ENCODE measurements at regions not wholly inside any gene's neighbourhood (a gene's known extent, or its start where the extent isn't known, plus 50 kb on each side); places are given as distances from the start of the nearest gene placed in this dataset.

DNA sequence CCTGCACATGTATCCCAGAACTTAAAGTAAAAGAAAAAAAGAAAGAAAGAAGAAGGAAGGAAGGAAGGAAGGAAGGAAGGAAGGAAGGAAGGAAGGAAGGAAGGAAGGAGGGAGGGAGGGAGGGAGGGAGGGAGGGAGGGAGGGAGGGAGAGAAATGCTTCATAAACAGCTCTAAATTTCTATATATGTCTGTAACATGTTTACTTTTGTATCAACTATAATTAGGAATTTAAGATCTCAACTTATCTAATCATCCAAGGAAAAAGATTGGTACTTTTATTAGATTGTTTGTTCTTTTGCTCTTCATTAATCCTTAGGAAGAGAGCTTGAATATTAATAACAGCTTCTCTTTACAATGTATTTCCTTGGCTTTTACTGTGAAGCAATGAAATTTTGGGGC lies 195.4 kb upstream of the PRMT6 start:
- DNase-seq, result no peak

DNA sequence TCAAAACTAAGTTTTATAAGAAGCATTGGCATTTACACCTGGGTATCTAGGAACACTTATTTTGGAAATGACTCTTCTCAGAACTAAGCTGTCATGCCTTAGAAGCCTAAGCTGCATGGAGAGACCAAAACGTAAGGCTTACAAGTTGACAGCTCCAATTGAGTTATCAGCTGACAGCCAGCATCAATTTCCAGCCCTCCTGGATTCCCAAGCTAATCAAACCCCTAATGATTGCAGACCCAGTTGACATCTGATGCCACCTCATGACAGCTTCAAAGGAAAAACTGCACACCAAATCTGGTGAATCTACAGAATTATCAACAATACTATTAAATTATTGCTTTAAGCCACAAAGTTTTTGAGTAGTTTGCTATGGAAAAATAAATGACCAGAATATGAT lies 187.6 kb upstream of the PRMT6 start:
- DNase-seq, result no peak

DNA sequence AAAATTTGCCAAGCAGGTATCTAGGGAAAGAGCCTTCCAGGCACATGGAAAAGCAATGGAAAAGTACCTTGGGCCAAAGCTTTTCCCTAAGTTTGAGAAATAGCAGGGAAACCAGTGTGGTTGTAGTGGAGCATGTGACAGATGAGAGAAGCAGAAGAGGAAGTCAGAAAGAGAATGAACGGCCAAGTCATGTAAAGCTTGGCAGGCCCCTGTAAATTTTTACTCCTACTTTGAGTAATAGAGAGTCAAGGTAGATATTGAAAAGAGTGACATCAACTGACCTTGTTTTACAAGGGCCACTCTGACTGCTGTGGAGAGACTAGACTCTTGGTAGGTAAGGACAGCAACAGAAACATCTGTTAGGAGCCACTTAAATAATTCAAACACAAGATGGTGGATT lies 180.9 kb upstream of the PRMT6 start:
- no peak for DNase-seq

DNA sequence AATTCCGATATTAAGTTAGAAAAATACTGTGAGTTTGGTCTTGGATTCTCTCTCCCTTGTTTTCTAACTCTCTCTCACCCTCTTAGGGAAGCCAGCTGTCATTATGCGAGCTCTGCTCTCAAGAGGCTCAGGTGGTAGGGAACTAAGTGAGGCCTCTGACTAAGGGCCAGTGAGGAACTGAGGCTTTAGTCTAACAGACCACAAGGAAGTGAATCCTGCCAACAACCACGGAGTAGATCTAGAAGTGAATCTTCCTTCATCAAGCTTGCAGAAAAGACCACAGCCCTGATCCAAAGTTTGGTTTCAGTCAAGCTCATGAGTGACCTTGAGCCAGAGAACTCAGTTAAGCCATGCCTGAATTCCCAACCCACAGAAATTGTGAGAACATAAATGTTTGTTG lies 180.1 kb upstream of the PRMT6 start:
- DNase-seq, result no peak

DNA sequence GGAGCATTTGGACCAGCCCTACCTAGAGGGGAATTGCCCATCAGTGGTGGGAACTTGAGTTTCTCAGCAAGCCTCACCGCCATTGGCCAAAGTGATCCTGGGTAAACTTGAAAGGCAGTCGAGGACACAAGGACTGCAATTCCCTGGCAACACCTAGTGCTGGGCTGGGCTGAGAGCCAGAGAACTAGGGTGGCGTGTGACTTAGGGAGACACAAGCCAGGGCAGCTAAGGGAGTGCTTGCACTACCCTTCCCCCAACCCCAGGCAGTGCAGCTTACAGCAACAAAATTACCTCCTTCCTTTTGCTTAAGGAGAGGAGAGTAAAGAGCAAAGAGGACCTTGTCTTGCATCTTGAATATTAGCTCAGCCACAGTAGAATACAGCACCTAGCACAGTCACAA lies 176.9 kb upstream of the PRMT6 start:
- no peak for DNase-seq

DNA sequence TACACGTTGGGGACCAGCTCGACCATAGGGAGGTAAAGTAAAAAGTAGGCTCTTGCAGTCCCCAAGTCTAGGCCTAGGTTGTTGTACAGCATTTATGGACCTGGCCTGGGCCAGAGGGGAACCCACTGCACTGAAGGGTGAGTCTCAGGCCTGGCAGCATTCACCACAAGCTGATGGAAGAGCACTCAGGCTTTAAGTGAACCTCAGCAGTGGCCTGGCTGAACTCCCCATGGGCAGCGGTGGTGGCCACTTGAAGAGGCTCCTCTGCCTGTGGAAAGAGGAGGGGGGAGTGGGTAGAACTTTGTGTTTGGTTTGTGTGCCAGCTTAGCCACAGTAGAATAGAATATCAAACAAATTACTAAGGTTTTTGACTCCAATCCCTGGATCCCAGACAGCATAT lies 176.2 kb upstream of the PRMT6 start:
- DNase-seq, result no peak

DNA sequence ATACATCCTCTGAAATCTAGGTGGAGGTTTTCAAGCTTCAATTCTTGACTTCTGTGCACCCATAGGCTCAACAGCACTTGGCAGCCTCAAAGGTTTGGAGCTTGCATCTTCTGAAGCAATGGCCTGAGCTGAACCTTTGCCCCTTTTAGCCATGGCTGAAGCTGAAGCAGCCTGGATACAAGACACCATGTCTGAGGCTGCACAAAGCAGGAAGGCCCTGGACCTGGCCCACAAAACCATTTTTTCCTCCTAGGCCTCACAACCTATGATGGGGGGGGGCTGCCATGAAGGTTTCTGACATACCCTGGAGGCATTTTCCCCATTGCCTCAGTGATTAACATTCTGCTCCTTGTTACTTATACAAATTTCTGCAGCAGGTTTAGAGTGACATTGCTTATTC lies 173.3 kb upstream of the PRMT6 start:
- no peak for DNase-seq

DNA sequence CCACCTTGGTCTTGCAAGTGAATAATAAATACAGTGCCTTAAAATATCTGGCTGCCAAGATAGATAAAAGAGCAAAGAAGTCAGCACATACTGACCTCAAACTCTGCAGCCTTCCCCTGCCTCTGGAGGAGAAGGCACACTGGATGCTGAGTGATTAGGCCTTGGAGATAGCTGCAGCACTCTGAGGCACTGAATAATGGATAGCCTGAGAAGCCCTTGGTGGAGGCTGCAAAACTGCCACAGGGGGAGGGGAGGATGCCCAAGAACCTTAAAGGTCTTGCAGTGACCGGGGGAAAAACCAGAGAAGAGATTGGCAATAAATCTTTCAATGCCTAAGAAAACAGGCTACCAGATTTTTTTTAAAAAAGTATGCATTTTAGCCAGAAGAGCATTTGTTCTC lies 167.4 kb upstream of the PRMT6 start:
- no peak for DNase-seq

DNA sequence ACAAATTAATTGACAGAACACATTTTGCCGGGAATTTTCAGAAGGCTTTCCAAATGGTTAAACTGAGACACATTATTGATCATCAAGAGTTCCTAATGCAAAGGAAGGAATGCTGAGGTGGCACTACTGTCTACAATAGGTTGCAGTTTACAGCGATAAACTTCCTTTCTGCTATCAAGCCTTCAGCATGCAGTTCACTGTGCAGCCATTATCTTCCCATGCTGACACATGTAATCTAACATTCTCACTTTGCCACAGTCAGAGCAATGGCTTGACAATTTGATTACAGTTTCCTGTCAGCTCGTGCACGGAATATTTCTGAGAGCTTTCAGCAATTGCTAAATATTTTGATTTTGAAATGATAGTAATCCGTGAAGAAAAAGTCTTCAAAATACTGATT lies 166.9 kb upstream of the PRMT6 start:
- DNase-seq, result no peak

DNA sequence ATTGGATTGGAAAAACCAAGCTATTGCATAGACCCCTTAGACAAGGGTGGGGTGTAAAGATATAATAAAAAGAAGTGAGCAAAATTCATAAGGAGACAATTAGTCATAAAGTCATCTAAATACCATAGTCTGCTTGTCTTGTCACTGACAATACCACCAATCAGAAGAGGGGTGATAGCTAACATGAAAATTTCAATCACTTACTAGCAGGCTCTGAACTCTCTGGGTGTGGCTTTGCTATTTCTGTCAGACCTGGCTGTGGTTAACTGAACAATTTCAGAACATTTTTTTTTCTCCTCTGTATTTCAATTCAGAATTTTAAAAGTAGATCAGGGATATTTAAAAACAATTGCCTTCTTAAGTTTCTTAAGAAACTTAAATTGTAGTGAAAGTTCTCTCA lies 158.5 kb upstream of the PRMT6 start:
- no peak for DNase-seq

DNA sequence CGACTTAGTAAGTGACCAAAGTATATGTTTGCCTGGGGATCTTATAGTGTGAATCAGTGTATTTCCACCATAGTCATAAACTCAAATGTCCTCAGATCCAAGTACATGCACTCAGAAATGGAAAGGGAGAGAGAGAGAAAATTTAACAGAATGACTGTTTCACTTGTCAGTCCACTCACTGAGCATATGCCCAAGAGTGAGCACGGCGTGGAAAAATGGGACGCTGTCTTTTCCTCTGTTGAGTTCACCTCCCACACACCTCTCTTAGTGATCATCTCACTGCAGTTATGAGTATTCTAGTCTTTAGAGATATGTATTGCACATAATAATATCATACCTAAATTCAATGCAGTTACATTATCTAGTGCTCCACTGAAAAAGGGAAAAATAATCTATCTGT lies 156.8 kb upstream of the PRMT6 start:
- no peak for DNase-seq

DNA sequence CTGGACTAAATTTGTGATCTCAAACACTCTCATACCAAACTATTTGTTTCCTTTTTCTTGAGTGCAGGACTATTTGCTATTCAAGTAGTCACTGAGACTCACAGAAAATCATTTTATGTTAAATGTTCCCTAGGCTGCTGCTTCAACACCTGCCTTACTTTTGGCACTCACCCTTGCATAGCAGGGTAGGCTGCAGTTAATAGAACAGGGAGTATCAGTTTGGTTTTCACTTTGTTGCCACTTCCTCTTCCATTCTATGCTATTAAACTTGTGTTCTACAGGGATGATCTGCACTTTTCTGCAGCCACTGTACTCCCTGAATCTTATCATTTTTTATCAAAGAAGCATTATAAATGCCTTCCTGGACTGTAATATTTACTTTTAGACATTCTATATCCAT lies 148.7 kb upstream of the PRMT6 start:
- no peak for DNase-seq

DNA sequence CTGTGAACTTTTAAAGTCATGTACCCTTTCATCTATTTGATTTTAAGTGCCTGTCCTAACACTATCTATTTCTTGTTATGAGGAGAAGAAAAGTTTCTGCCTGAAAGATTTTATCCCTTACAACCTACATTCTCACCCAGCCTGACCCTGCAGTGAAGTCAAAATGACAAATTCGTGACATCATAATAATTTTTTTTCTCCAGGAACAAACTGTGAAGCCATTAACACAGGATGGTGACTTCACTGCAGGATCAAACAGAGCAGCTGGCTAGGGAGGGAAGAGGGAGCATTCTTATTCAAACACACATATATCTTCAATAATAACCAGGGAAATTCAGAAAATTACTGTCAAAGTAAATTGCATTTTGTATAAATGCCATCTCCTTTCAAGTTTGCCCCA lies 147.8 kb upstream of the PRMT6 start:
- DNase-seq, result no peak

DNA sequence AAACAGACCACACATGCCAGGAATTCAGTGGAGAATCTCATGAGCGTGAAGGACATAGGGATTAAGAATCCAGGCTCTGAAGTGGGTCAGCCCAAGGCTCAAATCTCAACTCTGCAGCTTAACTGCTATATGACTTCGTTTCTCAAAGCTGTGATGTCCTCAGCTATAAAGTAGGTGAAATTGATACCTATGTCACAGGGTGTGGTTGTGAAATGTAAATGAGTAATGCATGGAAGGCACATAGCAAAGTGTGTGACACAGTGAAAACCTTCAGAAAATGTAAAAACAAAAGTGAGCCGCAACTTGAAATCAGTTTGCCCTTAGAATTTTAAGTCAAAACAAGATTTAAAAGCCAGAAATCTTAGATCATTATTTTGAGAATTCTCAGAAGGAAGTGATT lies 145.7 kb upstream of the PRMT6 start:
- no peak for DNase-seq

DNA sequence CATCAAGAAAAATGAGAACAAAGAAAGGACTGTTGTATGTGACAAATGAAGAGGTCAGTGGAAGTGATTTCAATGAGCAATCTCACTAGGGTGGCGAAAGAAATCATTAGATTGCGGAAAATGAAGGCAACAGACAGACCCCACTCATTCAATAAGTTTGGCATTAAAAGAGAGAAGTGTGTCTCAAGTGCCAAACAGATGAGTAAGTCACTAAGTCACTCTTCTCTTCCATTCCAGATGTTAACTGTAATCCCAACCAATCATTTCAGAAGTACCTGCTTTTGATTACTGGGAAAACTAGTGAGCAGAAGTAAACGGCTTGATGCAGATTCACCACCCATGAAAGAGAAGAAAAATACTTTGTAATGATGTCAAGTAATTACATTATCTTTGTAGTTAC lies 144.3 kb upstream of the PRMT6 start:
- DNase-seq, result no peak

DNA sequence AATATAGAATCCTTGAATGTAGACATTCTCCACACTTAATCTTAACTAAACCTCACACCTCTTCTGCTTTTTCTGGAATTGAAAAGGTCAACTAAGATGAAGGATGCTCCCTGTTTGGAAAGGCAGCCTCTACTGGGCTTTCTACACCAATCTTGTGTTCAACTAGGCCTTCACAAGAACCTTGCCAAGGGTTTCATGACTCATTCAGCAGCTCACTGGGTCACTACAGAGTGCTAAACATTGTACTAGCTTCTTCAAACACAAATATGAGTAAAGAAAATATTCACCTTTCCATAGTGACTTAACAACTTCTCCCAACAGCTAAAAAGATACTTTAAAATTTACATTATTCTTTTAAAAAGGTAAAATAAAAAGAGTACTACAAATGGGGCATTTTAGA lies 135.3 kb upstream of the PRMT6 start:
- DNase-seq, result no peak

DNA sequence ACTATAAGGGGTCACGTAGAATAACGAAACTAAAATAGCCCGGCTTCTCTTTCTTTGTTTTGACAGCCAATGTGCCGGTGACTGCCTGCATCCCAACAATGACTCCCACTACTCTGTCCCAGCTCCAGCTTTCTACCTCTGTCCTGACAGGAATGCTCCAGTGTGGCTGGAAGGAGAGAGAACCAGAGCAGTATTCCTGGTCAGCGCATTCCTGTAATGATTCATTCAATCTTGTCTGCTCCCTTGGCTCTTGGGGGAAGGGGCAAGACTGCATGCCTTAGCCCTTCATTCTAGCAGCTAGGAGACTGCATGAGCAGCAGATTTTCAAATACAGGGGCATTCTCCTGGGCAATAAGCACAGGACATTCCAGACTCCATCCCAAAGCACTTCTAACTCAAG lies 132.1 kb upstream of the PRMT6 start:
- no peak for DNase-seq

DNA sequence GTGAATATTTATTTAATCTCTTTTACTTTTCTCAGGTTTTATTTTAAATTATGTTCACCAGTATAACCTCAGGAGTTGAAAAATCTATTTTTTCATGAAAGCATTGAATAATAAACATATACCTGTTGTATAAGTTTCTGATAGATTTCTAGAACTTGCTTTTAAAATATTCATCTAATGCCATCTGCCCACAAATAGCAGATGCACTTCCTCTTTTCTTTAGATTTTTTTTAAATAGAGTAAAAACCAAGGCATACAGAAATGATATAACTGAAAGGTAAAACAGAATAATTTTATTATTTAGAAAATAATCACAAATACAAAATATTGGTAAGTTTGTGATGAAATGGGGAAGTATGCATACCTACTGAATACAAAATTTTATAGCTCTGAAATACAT lies 130.7 kb upstream of the PRMT6 start:
- DNase-seq, result no peak

DNA sequence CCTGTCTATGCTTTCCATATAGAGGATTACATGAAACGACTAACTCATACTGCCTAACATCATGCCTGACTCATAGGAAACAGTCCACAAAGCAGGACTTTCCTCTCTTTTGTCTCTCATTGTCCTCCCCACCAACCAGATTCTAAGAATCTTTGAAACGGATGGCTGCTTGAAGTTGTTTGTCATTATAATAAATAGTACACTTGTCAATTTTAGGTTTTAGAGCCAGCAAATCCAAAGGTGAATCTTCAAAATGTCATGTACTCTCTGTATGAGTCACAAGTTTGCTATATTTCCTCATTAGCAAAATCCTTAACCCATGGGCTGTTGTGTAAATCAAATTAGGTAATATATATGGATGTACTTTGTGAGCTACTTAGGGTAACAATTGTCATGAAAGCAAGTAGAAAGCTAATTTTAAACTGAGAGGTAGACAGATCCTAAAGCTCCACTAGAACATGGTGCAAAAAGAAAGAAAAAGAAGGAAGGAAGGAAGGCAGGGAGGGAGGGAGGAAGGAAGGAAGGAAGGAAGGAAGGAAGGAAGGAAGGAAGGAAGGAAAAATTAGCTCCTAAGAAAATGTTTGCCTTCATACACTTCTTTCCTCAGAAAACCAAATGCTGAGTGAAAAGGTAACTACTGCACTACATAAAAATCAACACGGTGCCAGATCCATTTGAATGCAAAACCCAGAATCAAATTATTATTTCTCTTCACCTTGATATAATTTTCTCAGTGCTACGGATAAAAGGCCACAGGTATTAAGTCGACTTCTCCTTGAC lies 129.5 kb upstream of the PRMT6 start:
- no peak for DNase-seq

DNA sequence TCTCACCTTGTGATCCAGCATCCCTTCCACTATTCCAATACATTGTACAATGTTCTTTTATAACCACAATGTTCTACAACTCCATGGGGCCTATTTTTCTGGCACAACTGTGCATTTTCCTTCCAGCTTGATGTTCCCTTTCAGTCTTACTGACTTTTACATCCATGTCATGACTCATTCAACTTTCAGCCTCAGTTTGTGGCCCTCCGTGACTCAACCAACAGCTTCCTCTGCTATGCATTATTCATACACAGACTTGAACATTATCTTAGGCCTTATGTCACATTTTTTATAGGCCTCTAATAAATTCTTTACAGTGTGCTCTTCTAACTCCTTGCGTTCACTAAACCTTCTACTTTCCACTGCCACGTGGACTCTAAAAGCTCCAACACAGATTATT lies 119.4 kb upstream of the PRMT6 start:
- DNase-seq, result no peak

DNA sequence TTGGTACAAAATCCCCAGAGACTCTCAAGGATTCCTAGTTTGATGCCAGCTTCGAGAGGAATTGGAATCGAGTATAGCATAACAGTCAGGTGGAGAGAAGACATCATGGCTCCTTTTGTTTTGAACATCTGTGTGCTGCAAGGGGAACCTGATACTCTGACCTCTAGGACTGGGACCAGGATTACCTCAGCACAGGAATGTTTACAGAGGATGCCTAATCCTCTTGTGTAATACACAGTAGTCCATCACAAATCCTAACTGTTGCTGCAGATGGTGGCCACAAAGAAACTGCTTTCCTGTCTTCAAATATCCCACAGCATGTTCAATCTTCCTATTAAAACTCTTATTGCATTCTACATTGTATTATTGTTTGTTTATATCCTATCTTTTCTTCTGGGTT lies 111.8 kb upstream of the PRMT6 start:
- DNase-seq, result no peak

DNA sequence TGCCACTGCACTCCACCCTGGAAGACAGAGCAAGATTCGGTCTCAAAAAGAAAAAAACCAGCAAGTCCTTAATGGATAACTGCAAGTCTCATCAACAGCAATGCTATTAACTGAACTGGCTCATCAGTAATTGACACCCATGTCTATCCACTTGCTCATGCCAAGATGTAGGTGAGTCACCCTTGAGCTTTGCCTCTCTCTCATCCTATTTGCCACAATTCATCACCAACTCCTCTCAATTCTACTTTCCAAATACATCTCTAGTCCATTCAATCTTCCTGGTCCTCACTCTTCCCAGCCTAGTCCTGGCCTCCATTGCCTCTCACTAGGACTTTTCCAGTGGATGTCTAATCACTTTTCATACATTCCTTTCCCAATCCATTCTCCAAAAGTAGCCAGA lies 103.7 kb upstream of the PRMT6 start:
- DNase-seq, result no peak

DNA sequence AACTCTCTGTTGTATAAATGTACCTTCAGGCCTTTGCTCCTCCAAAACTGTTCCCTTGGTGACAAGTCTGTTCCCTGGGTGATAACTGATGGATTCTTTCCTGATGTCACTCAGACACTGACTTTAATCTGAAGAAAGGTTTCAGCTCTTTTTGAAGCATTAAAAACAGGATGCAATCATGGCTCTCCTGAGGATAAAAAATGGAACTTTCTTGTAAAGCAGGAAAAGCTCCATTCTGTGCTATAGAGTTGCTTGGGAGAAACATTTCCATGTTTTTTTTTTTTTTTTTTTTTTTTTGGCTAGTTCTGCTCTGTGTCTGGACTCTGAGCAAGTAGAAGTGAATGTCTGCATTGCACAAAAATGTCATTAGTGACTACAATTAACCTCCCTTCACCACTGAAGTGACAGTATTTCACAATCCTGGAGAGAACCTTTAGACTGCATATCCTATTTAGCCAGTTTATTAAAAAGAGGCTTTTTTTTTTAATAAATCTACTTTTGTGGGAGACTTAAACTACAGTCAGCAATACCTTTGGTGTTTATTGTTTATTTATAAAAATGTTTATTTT lies 101.7 kb upstream of the PRMT6 start:
- no peak for DNase-seq

DNA sequence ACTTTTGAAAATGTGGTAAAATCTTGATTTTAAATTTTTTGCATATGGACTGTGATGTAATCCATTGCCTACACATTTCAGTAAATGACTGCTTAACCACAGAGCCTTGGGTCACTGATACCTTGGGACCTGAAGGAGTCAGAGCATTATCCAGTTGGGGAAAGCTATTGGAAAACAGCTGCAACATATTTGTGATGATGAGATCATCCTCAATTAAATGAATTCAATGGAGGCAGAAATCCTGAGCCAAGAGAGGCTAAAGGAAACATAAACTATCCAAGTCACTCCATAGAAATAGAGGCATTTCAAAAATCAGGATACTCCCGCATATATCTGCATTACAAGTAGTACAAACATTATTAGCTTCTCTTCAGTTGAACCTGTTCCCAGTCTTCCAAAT lies 99.8 kb upstream of the PRMT6 start:
- DNase-seq, result no peak

DNA sequence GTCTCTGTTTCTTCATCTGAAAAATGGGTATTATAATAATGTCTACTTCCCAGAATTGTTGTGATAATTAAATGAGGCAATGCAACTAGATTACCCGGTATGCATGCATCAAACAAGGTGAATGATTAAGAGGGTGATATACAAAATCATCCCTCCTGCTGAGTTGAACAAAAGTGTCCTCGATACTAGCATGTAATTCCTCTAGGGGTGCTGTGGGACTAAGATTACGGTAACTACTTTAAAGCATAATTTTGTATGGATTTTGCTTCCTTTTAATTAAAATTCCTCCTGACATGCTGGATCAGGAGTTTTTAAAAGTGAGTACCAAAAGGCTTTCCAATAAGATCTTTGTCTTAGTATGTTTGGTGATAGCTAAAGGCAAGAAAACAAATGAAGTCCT lies 98.7 kb upstream of the PRMT6 start:
- DNase-seq, result no peak

Data from stimulated activated CD4-positive, alpha-beta T cell treated with anti-CD3 and anti-CD28 coated beads, Interleukin-2, amount 100 ng/mL, for 48 hours (primary cell).